Panc1 (cell line): ENCODE measurements at regions not wholly inside any gene's neighbourhood (a gene's known extent, or its start where the extent isn't known, plus 50 kb on each side); places are given as distances from the start of the nearest gene placed in this dataset.

Experiments used
- ATAC-seq: fragments of 200-7000 bp; cut with Tn5 transposase; 2 replicates; pipeline ENCODE4 v1.9.1; 2020; ENCODE audit warnings: mild to moderate bottlenecking, moderate library complexity
- BruUV-seq: library from RNA; stranded (reverse); fragments of 400-500 nt; replicated peaks from 2 replicates; lab custom pipeline; 2021; lab: Mats Ljungman, UMichigan
- CTCF ChIA-PET: fragments of 300-600 bp; sonication (Branson Sonifier 250); formaldehyde crosslinking; loops from one replicate; lab custom pipeline; 2022; ENCODE audit warnings: antibody characterized with exemption; lab: Charles Lee
- POLR2A ChIA-PET: fragments of 300-600 bp; sonication (Branson Sonifier 250); formaldehyde crosslinking; loops from one replicate; lab custom pipeline; 2022; ENCODE audit warnings: antibody characterized with exemption; lab: Charles Lee
- DNase-seq: peaks from one replicate; pipeline ENCODE4 v3.0.0-alpha.2; 2010; ENCODE audit warnings: low read depth, low spot score
- H3K27ac ChIP-seq: 2 replicates; pipeline ENCODE4 v1.5.1; 2011; ENCODE audit warnings: mild to moderate bottlenecking, low read length, inconsistent platforms
- H3K27me3 ChIP-seq: fragments of 200-500 bp; sonication (Bioruptor generic); 2 replicates; pipeline ENCODE4 v1.6.0; 2014; ENCODE audit warnings: low read length, inconsistent platforms; ENCODE audit not compliant: control insufficient read depth, insufficient read depth
- H3K36me3 ChIP-seq: fragments of 200-500 bp; sonication (Bioruptor generic); 2 replicates; pipeline ENCODE4 v1.5.1; 2014; ENCODE audit warnings: inconsistent platforms, mild to moderate bottlenecking, low read length, moderate library complexity; ENCODE audit not compliant: control insufficient read depth, insufficient read depth
- H3K4me1 ChIP-seq: 2 replicates; pipeline ENCODE4 v1.5.1; 2011; ENCODE audit warnings: inconsistent platforms, mild to moderate bottlenecking, low read length, moderate library complexity; ENCODE audit not compliant: control insufficient read depth, insufficient read depth
- H3K4me3 ChIP-seq, 2 experiments: 2 replicates each; pipeline ENCODE4 v1.5.1; 2011 to 2012; ENCODE audit warnings: low read depth in 2 of 2, low read length in 2 of 2, mild to moderate bottlenecking in 2 of 2, inconsistent platforms in 1 of 2, moderate library complexity in 1 of 2
- H3K9me3 ChIP-seq: fragments of 200-500 bp; sonication (Bioruptor generic); 2 replicates; pipeline ENCODE4 v1.5.1; 2014; ENCODE audit warnings: low read depth, mild to moderate bottlenecking, inconsistent platforms, low read length, moderate library complexity; ENCODE audit not compliant: control insufficient read depth, insufficient read depth
- CTCF ChIP-seq: fragments of 450-650 bp; IDR thresholded peaks from 2 replicates; pipeline ENCODE4 v1.5.1; 2017; ENCODE audit warnings: mild to moderate bottlenecking
- POLR2AphosphoS5 ChIP-seq: IDR thresholded peaks from 2 replicates; pipeline ENCODE4 v1.6.1; 2012; ENCODE audit warnings: mild to moderate bottlenecking, low read depth, low read length, moderate library complexity
- REST ChIP-seq, 2 experiments: IDR thresholded peaks; 2 replicates each; pipeline ENCODE4 v1.6.1; 2011 to 2012; ENCODE audit warnings: low read depth in 2 of 2, control low read depth in 1 of 2, low read length in 1 of 2, mild to moderate bottlenecking in 1 of 2, moderate library complexity in 1 of 2; ENCODE audit not compliant: insufficient read depth in 1 of 2
- SIN3A ChIP-seq: IDR thresholded peaks from 2 replicates; pipeline ENCODE4 v1.6.1; 2012; ENCODE audit warnings: low read depth, mild to moderate bottlenecking, low read length, moderate library complexity, borderline replicate concordance; ENCODE audit not compliant: insufficient read depth
- TCF7L2 ChIP-seq: IDR thresholded peaks from 2 replicates; pipeline ENCODE4 v1.6.1; 2011; ENCODE audit warnings: mild to moderate bottlenecking, low read depth, low read length, inconsistent platforms
- in situ Hi-C: cut with HindIII; loops from 2 replicates; pipeline ENCODE4 v1.10.0; 2016; ENCODE audit warnings: low sequenced_read_pairs, low pct_unique_long_range_greater_than_20kb
- intact Hi-C: fragments of 100-400 bp; cut with micrococcal nuclease; formaldehyde crosslinking; loops from one replicate; pipeline ENCODE4 v1.10.0; 2022; ENCODE audit not compliant: unreplicated experiment

- no peak for ATAC-seq
- Histone ChIP-seq H3K4me1 (no peaks in the 10 kb centered on the region), H3K36me3 (no peaks in the 10 kb centered on the region), H3K9me3 (no peaks in the 10 kb centered on the region), H3K27ac (no peak overlapping the region), H3K4me3 (no peak overlapping the region), H3K27me3 (no peaks in the 10 kb centered on the region)
- intact Hi-C loops (no loop called here), in situ Hi-C loops (no loop called here)
- no TSS peak for BruUV-seq
- TF ChIP-seq POLR2AphosphoS5 (no peak), TCF7L2 (no peak), REST (IDR thresholded peaks at IDR 0.05; ENCODE audit: insufficient read depth in 1 of 2, low read depth in 2 of 2, low read length in 1 of 2) (no peak), CTCF (no peak), SIN3A (no peak)
- DNase-seq: no peak
- ChIA-PET POLR2A (no interaction called here), CTCF (no interaction called here)
Observed at GRCh38 chr15:63434576-63435186, 53.0 kb upstream of the CA12 start.

GRCh38 chr15:63435204-63435820 is 53.7 kb upstream of the CA12 start:
- in situ Hi-C loops: no loop called here
- H3K27ac ChIP-seq: no peak overlapping the region
- POLR2A ChIA-PET: no interaction called here
- no peaks in the 10 kb centered on the region for H3K27me3 ChIP-seq
- no peak overlapping the region for H3K4me3 ChIP-seq
- CTCF ChIA-PET: no interaction called here
- no peaks in the 10 kb centered on the region for H3K36me3 ChIP-seq
- ATAC-seq: no peak
- no peaks in the 10 kb centered on the region for H3K9me3 ChIP-seq
- H3K4me1 ChIP-seq: no peaks in the 10 kb centered on the region
- no peak for TF ChIP-seq SIN3A
- no peak for TF ChIP-seq TCF7L2
- TF ChIP-seq CTCF: no peak
- TF ChIP-seq POLR2AphosphoS5: no peak
- TF ChIP-seq REST (IDR thresholded peaks at IDR 0.05; ENCODE audit: insufficient read depth in 1 of 2, low read depth in 2 of 2, low read length in 1 of 2): no peak
- BruUV-seq: no TSS peak
- DNase-seq: no peak
- intact Hi-C loops: no loop called here
